Osteoblast (primary cell): ENCODE measurements at regions not wholly inside any gene's neighbourhood (a gene's known extent, or its start where the extent isn't known, plus 50 kb on each side); places are given as distances from the start of the nearest gene placed in this dataset.
"Not testable (repeated sequence)": the region's sequence is repeated elsewhere in the genome, so short reads cannot be mapped to it uniquely, and the experiment has no call there.

ENCODE experiments used
- DNase-seq: peaks from one replicate; pipeline ENCODE4 v3.0.0; 2011; ENCODE audit warnings: low spot score, mixed read lengths; ENCODE audit not compliant: insufficient read length; ENCODE audit errors: missing footprints
- H2AFZ ChIP-seq: 2 replicates; pipeline ENCODE4 v1.6.0; 2011; ENCODE audit warnings: mild to moderate bottlenecking, low read length
- H3K27ac ChIP-seq: 2 replicates; pipeline ENCODE4 v1.5.1; 2011; ENCODE audit warnings: mild to moderate bottlenecking, low read depth, low read length, moderate library complexity
- H3K27me3 ChIP-seq: 2 replicates; pipeline ENCODE4 v1.6.0; 2012; ENCODE audit warnings: mild to moderate bottlenecking, control low read depth, inconsistent platforms, low read length, moderate library complexity; ENCODE audit not compliant: insufficient read depth
- H3K36me3 ChIP-seq: 2 replicates; pipeline ENCODE4 v1.5.1; 2011; ENCODE audit warnings: mild to moderate bottlenecking, low read length, control low read depth, moderate library complexity; ENCODE audit not compliant: insufficient read depth
- H3K4me1 ChIP-seq: 2 replicates; pipeline ENCODE4 v1.5.1; 2011; ENCODE audit warnings: mild to moderate bottlenecking, low read length, control low read depth, moderate library complexity; ENCODE audit not compliant: insufficient read depth
- H3K4me2 ChIP-seq: 2 replicates; pipeline ENCODE4 v1.6.0; 2011; ENCODE audit warnings: mild to moderate bottlenecking, low read length; ENCODE audit not compliant: insufficient read depth
- H3K4me3 ChIP-seq: fragments of 200-600 bp; sonication (generic); 3 replicates; pipeline ENCODE4 v1.5.1; 2012; ENCODE audit warnings: mild to moderate bottlenecking, low read length, inconsistent platforms; ENCODE audit not compliant: insufficient read depth
- H3K79me2 ChIP-seq: 2 replicates; pipeline ENCODE4 v1.6.0; 2012; ENCODE audit warnings: mild to moderate bottlenecking, low read length, control low read depth, inconsistent platforms; ENCODE audit not compliant: insufficient read depth
- H3K9me3 ChIP-seq: 2 replicates; pipeline ENCODE4 v1.5.1; 2011; ENCODE audit warnings: low read depth, low read length, control low read depth
- H4K20me1 ChIP-seq: 2 replicates; pipeline ENCODE4 v1.6.0; 2012; ENCODE audit warnings: mild to moderate bottlenecking, low read length, control low read depth; ENCODE audit not compliant: insufficient read depth
- TF ChIP-seq, protein P1 (sequence below): IDR thresholded peaks from 2 replicates; pipeline ENCODE4 v1.5.1; 2011; ENCODE audit warnings: mild to moderate bottlenecking, low read depth, low read length, moderate library complexity; ENCODE audit errors: extremely low read depth

DNA sequence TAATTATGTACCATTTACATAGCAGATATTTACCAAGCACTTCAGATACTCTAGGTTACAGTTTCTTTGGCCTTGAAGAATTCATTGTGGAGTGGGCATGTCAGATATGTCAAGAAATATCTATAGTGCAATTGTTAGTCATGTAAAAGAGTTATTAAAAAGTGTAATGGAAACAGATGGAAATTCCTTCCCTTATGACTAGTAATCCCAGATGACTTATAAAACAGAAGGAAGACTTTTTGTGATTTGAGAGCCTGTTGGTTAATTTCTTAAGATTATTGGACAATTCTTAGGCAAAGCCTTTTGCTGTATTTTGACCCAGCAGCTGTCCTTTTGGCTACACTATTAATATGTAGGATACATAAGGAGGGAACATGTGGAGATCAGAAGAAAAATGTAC is 708.9 kb upstream of the NECTIN3 start:
- Histone ChIP-seq H3K9me3 (no peaks in the 10 kb centered on the region), H2AFZ (no peak overlapping the region), H3K4me3 (no peak overlapping the region), H3K27me3 (no peaks in the 10 kb centered on the region), H3K4me2 (no peak overlapping the region), H3K4me1 (peaks cover 7% of the 10 kb centered on the region), H4K20me1 (no peaks in the 10 kb centered on the region), H3K79me2 (no peaks in the 10 kb centered on the region), H3K36me3 (no peaks in the 10 kb centered on the region), H3K27ac (no peak overlapping the region)
- DNase-seq: peak; percentile 13
- TF ChIP-seq, protein P1, sequence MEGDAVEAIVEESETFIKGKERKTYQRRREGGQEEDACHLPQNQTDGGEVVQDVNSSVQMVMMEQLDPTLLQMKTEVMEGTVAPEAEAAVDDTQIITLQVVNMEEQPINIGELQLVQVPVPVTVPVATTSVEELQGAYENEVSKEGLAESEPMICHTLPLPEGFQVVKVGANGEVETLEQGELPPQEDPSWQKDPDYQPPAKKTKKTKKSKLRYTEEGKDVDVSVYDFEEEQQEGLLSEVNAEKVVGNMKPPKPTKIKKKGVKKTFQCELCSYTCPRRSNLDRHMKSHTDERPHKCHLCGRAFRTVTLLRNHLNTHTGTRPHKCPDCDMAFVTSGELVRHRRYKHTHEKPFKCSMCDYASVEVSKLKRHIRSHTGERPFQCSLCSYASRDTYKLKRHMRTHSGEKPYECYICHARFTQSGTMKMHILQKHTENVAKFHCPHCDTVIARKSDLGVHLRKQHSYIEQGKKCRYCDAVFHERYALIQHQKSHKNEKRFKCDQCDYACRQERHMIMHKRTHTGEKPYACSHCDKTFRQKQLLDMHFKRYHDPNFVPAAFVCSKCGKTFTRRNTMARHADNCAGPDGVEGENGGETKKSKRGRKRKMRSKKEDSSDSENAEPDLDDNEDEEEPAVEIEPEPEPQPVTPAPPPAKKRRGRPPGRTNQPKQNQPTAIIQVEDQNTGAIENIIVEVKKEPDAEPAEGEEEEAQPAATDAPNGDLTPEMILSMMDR: no peak

- H2AFZ ChIP-seq, H3K4me2 ChIP-seq, H3K27ac ChIP-seq, H3K36me3 ChIP-seq, H3K9me3 ChIP-seq, H3K4me1 ChIP-seq, H4K20me1 ChIP-seq, DNase-seq, H3K79me2 ChIP-seq, H3K4me3 ChIP-seq, H3K27me3 ChIP-seq: not testable (repeated sequence)
Observed at GRCh38 chr3:110367289-110367688, 704.3 kb upstream of the NECTIN3 start.

- Histone ChIP-seq H4K20me1 (no peaks in the 10 kb centered on the region), H3K4me2 (no peak overlapping the region), H2AFZ (no peak overlapping the region), H3K27ac (no peak overlapping the region), H3K79me2 (no peaks in the 10 kb centered on the region), H3K36me3 (no peaks in the 10 kb centered on the region), H3K4me1 (no peaks in the 10 kb centered on the region), H3K9me3 (no peaks in the 10 kb centered on the region), H3K4me3 (no peak overlapping the region), H3K27me3 (no peaks in the 10 kb centered on the region)
- no peak for DNase-seq
- TF ChIP-seq, protein P1: no peak
Observed at GRCh38 chr3:110375751-110376518, 695.7 kb upstream of the NECTIN3 start.

DNA sequence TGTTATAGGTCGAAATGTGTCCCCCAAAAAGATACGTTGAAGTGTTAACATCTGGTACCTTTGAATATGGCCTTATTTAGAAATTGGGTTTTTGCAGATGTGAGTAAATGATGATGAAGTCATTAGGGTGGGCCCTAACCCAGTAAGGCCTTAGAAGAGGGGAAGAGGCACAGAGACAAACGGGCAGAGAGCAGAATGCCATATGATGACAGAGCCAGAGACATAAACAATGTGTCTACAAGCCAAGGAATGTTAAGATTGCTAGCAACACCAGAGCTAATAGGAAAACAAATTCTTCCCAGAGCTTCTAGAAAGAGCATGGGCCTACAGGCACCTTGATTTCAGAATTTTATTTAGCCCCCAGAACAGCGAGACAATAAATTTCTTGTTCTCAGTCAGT is 693.1 kb upstream of the NECTIN3 start:
- Histone ChIP-seq H3K9me3 (no peaks in the 10 kb centered on the region), H3K27ac (no peak overlapping the region), H3K79me2 (no peaks in the 10 kb centered on the region), H2AFZ (peak overlapping the region; percentile 1), H3K4me3 (no peak overlapping the region), H4K20me1 (no peaks in the 10 kb centered on the region), H3K27me3 (no peaks in the 10 kb centered on the region), H3K36me3 (no peaks in the 10 kb centered on the region), H3K4me1 (no peaks in the 10 kb centered on the region), H3K4me2 (no peak overlapping the region)
- no peak for DNase-seq
- TF ChIP-seq, protein P1: no peak
